DOHH2 (cell line): ENCODE measurements at regions not wholly inside any gene's neighbourhood (a gene's known extent, or its start where the extent isn't known, plus 50 kb on each side); places are given as distances from the start of the nearest gene placed in this dataset.

Experiments used
- H3F3A ChIP-seq: fragments of 200-600 bp; sonication (generic), shearing (Covaris generic); 2 replicates; pipeline ENCODE4 v1.6.0; 2016; ENCODE audit warnings: antibody characterized with exemption, mild to moderate bottlenecking; ENCODE audit not compliant: control insufficient read depth, insufficient read depth
- H3K27ac ChIP-seq: fragments of 200-600 bp; sonication (generic); 2 replicates; pipeline ENCODE4 v1.5.1; 2014; ENCODE audit warnings: low read depth, mild to moderate bottlenecking, low read length, moderate library complexity
- H3K27me3 ChIP-seq: fragments of 200-600 bp; sonication (generic); 2 replicates; pipeline ENCODE4 v1.6.1; 2014; ENCODE audit warnings: mild to moderate bottlenecking, low read length, mixed read lengths; ENCODE audit not compliant: control insufficient read depth
- H3K36me3 ChIP-seq: fragments of 200-600 bp; sonication (generic); 2 replicates; pipeline ENCODE4 v1.6.1; 2014; ENCODE audit warnings: mild to moderate bottlenecking, low read length, moderate library complexity, mixed read lengths; ENCODE audit not compliant: control insufficient read depth
- H3K4me1 ChIP-seq: fragments of 200-600 bp; sonication (generic); 2 replicates; pipeline ENCODE4 v1.6.1; 2014; ENCODE audit warnings: mild to moderate bottlenecking, low read length, mixed read lengths; ENCODE audit not compliant: control insufficient read depth
- H3K4me2 ChIP-seq: fragments of 200-600 bp; sonication (generic); 2 replicates; pipeline ENCODE4 v1.6.0; 2014; ENCODE audit warnings: mild to moderate bottlenecking, low read length, moderate library complexity
- H3K4me3 ChIP-seq: fragments of 200-600 bp; sonication (generic); 2 replicates; pipeline ENCODE4 v1.5.1; 2014; ENCODE audit warnings: mild to moderate bottlenecking, low read length, mixed read lengths
- H3K79me2 ChIP-seq: fragments of 200-600 bp; sonication (generic); 2 replicates; pipeline ENCODE4 v1.6.1; 2014; ENCODE audit warnings: mild to moderate bottlenecking, low read length, mixed read lengths; ENCODE audit not compliant: control insufficient read depth
- H3K9me2 ChIP-seq: fragments of 200-600 bp; sonication (generic); replicated peaks from 2 replicates; pipeline ENCODE4 v1.6.1; 2014; ENCODE audit warnings: mild to moderate bottlenecking, low read length, mixed read lengths; ENCODE audit not compliant: control insufficient read depth
- H3K9me3 ChIP-seq: fragments of 200-600 bp; sonication (generic); 2 replicates; pipeline ENCODE4 v1.6.1; 2014; ENCODE audit warnings: antibody characterized with exemption, low read length, mixed read lengths; ENCODE audit not compliant: control insufficient read depth, insufficient read depth
- H4K20me1 ChIP-seq: fragments of 200-600 bp; sonication (generic); 2 replicates; pipeline ENCODE4 v1.6.0; 2014; ENCODE audit warnings: low read depth, mild to moderate bottlenecking, antibody characterized with exemption, low read length, moderate library complexity; ENCODE audit not compliant: control insufficient read depth, insufficient read depth
- EZH2phosphoT487 ChIP-seq: fragments of 200-600 bp; sonication (generic); IDR thresholded peaks from 2 replicates; pipeline ENCODE4 v1.6.1; 2017; ENCODE audit warnings: borderline replicate concordance, mild to moderate bottlenecking, antibody characterized with exemption, low read length, moderate library complexity, mixed read lengths
- TF ChIP-seq, protein P1 (sequence below): fragments of 200-600 bp; sonication (generic); IDR thresholded peaks from one replicate; pipeline ENCODE4 v1.5.1; 2014; ENCODE audit warnings: antibody characterized with exemption, mild to moderate bottlenecking, low read depth, low read length; ENCODE audit not compliant: poor library complexity, severe bottlenecking

- H3F3A ChIP-seq = no peaks in the 10 kb centered on the region
- no peak overlapping the region for H3K27ac ChIP-seq
- no peaks in the 10 kb centered on the region for H3K36me3 ChIP-seq
- TF ChIP-seq, protein P1, sequence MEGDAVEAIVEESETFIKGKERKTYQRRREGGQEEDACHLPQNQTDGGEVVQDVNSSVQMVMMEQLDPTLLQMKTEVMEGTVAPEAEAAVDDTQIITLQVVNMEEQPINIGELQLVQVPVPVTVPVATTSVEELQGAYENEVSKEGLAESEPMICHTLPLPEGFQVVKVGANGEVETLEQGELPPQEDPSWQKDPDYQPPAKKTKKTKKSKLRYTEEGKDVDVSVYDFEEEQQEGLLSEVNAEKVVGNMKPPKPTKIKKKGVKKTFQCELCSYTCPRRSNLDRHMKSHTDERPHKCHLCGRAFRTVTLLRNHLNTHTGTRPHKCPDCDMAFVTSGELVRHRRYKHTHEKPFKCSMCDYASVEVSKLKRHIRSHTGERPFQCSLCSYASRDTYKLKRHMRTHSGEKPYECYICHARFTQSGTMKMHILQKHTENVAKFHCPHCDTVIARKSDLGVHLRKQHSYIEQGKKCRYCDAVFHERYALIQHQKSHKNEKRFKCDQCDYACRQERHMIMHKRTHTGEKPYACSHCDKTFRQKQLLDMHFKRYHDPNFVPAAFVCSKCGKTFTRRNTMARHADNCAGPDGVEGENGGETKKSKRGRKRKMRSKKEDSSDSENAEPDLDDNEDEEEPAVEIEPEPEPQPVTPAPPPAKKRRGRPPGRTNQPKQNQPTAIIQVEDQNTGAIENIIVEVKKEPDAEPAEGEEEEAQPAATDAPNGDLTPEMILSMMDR = no peak
- TF ChIP-seq EZH2phosphoT487 = no peak
- no peaks in the 10 kb centered on the region for H4K20me1 ChIP-seq
- no peak overlapping the region for H3K4me3 ChIP-seq
- no peaks in the 10 kb centered on the region for H3K9me2 ChIP-seq
- H3K27me3 ChIP-seq = no peaks in the 10 kb centered on the region
- no peak overlapping the region for H3K4me2 ChIP-seq
- H3K4me1 ChIP-seq = no peaks in the 10 kb centered on the region
- no peaks in the 10 kb centered on the region for H3K9me3 ChIP-seq
- H3K79me2 ChIP-seq = no peaks in the 10 kb centered on the region
Observed at GRCh38 chr15:77867266-77868047, 210.1 kb downstream of the TBC1D2B start.

DNA sequence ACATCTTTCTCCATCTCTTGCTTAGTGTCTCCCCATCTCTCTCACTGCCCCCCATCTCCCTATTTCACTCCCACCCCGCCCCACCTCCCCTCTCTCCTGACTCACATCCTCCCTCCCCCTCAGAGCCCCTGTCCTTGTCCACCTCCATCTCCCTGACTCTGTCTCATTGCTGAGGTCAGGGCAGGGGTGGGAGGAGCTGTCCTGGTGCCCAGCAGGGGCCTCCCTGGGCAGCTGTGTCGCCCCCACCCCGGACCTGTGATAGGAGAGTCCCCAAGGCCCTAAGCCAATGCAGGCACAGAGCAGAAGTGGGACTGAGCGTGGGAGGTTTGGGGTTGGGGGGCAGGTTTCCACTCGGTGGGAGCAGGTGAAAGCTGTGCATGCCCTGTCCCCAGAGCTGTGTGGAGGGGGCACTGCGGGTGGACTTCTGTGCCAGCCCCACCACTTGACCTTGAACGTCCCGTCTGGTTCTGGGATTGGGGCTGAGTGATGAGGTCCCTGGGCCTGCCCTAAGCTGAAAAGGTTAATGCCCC, 210.8 kb downstream of the TBC1D2B start:
- no peaks in the 10 kb centered on the region for H3K36me3 ChIP-seq

GRCh38 chr15:77866186-77866585, 211.3 kb downstream of the TBC1D2B start:
- no peak overlapping the region for H3K4me3 ChIP-seq
- H3K27ac ChIP-seq = no peak overlapping the region
- TF ChIP-seq EZH2phosphoT487 = no peak
- TF ChIP-seq, protein P1 = no peak
- no peaks in the 10 kb centered on the region for H3K9me2 ChIP-seq
- H3K36me3 ChIP-seq = no peaks in the 10 kb centered on the region
- H3K4me2 ChIP-seq = no peak overlapping the region
- no peaks in the 10 kb centered on the region for H3F3A ChIP-seq
- H3K9me3 ChIP-seq = no peaks in the 10 kb centered on the region
- no peaks in the 10 kb centered on the region for H3K27me3 ChIP-seq
- H3K4me1 ChIP-seq = no peaks in the 10 kb centered on the region
- H3K79me2 ChIP-seq = no peaks in the 10 kb centered on the region
- no peaks in the 10 kb centered on the region for H4K20me1 ChIP-seq

More for the DNA sequence above, 210.8 kb downstream of the TBC1D2B start:
- no peaks in the 10 kb centered on the region for H3K27me3 ChIP-seq
- no peaks in the 10 kb centered on the region for H3K79me2 ChIP-seq
- H3K27ac ChIP-seq = no peak overlapping the region
- H3K4me2 ChIP-seq = no peak overlapping the region
- H3K4me1 ChIP-seq = no peaks in the 10 kb centered on the region
- TF ChIP-seq EZH2phosphoT487 = no peak
- TF ChIP-seq, protein P1 = no peak
- H3F3A ChIP-seq = no peaks in the 10 kb centered on the region
- no peaks in the 10 kb centered on the region for H4K20me1 ChIP-seq
- no peak overlapping the region for H3K4me3 ChIP-seq
- no peaks in the 10 kb centered on the region for H3K9me3 ChIP-seq
- no peaks in the 10 kb centered on the region for H3K9me2 ChIP-seq
